ENCODE measurements at regions not wholly inside any gene's neighbourhood (a gene's known extent, or its start where the extent isn't known, plus 50 kb on each side); places are given as distances from the start of the nearest gene placed in this dataset.

GRCh38 chr18:51726614-51727013, 529.1 kb upstream of the MEX3C start:
- POLR2A ChIA-PET: no interaction called here
- Mint-ChIP-seq H3K27me3 (peaks cover 12% of the 10 kb centered on the region), H3K9me3 (no peaks in the 10 kb centered on the region), H3K27ac (no peak overlapping the region), H3K4me1 (ENCODE audit: low read depth) (no peaks in the 10 kb centered on the region), H3K4me3 (no peak overlapping the region), H3K36me3 (ENCODE audit: low read depth) (no peaks in the 10 kb centered on the region)
- H3K27ac ChIP-seq (ENCODE audit: low read depth in 1 of 2, low read length in 2 of 2): no peak overlapping the region
- intact Hi-C loops (cut with DNase I, micrococcal nuclease): no loop called here
- CTCF ChIA-PET: no interaction called here
- H3K27me3 ChIP-seq (ENCODE audit: control insufficient read depth in 1 of 2, insufficient read depth in 2 of 2, low read length in 2 of 2): no peaks in the 10 kb centered on the region
- H3K9me3 ChIP-seq (ENCODE audit: control insufficient read depth in 1 of 2, insufficient read depth in 1 of 2, low read length in 2 of 2): no peaks in the 10 kb centered on the region
- TF ChIP-seq, protein P1, sequence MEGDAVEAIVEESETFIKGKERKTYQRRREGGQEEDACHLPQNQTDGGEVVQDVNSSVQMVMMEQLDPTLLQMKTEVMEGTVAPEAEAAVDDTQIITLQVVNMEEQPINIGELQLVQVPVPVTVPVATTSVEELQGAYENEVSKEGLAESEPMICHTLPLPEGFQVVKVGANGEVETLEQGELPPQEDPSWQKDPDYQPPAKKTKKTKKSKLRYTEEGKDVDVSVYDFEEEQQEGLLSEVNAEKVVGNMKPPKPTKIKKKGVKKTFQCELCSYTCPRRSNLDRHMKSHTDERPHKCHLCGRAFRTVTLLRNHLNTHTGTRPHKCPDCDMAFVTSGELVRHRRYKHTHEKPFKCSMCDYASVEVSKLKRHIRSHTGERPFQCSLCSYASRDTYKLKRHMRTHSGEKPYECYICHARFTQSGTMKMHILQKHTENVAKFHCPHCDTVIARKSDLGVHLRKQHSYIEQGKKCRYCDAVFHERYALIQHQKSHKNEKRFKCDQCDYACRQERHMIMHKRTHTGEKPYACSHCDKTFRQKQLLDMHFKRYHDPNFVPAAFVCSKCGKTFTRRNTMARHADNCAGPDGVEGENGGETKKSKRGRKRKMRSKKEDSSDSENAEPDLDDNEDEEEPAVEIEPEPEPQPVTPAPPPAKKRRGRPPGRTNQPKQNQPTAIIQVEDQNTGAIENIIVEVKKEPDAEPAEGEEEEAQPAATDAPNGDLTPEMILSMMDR (IDR thresholded peaks at IDR 0.05): no peak
- no peak overlapping the region for H3K4me3 ChIP-seq (ENCODE audit: low read length)
- no peak for ATAC-seq (ENCODE audit: poor library complexity)
- no peaks in the 10 kb centered on the region for H3K36me3 ChIP-seq (ENCODE audit: insufficient read depth, low read length)
- H3K4me1 ChIP-seq (ENCODE audit: insufficient read depth, low read length): no peaks in the 10 kb centered on the region
- DNase-seq: no peak

- ChIA-PET CTCF (no interaction called here), POLR2A (no interaction called here)
- Mint-ChIP-seq H3K36me3 (ENCODE audit: low read depth) (no peaks in the 10 kb centered on the region), H3K4me3 (no peak overlapping the region), H3K27ac (no peak overlapping the region), H3K4me1 (ENCODE audit: low read depth) (no peaks in the 10 kb centered on the region), H3K27me3 (peaks cover 8% of the 10 kb centered on the region), H3K9me3 (no peaks in the 10 kb centered on the region)
- no peak overlapping the region for H3K27ac ChIP-seq (ENCODE audit: low read depth in 1 of 2, low read length in 2 of 2)
- DNase-seq (no peak), ATAC-seq (ENCODE audit: poor library complexity) (no peak)
- intact Hi-C loops (cut with DNase I, micrococcal nuclease): no loop called here
- H3K9me3 ChIP-seq (ENCODE audit: control insufficient read depth in 1 of 2, insufficient read depth in 1 of 2, low read length in 2 of 2): no peaks in the 10 kb centered on the region
- H3K36me3 ChIP-seq (ENCODE audit: insufficient read depth, low read length): no peaks in the 10 kb centered on the region
- no peaks in the 10 kb centered on the region for H3K4me1 ChIP-seq (ENCODE audit: insufficient read depth, low read length)
- TF ChIP-seq, protein P1 (IDR thresholded peaks at IDR 0.05): no peak
- H3K27me3 ChIP-seq (ENCODE audit: control insufficient read depth in 1 of 2, insufficient read depth in 2 of 2, low read length in 2 of 2): no peaks in the 10 kb centered on the region
- no peak overlapping the region for H3K4me3 ChIP-seq (ENCODE audit: low read length)
These were observed 530.3 kb upstream of the MEX3C start for GRCh38 chr18:51727780-51728179.

DNA sequence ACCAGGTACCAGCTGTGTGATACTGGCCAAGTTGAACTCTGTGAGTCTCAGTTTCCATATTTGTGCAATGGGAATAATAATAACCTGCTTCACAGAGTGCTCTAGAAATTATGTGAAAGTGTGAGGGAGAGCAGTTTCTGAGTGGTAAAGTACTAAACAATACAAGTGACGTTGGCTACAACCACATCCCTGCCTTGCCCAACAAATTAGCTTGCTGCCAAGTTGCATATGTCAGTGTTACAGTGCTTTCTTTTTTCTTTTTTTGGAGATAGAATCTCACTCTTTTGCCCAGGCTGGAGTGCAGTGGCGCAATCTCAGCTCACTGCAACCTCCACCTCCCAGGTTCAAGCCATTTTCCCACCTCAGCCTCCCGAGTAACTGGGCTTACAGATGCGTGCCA, 533.6 kb upstream of the MEX3C start:
- H3K4me1 Mint-ChIP-seq (ENCODE audit: low read depth): no peaks in the 10 kb centered on the region
- H3K9me3 Mint-ChIP-seq: no peaks in the 10 kb centered on the region
- TF ChIP-seq, protein P1 (IDR thresholded peaks at IDR 0.05): no peak
- no peaks in the 10 kb centered on the region for H3K36me3 Mint-ChIP-seq (ENCODE audit: low read depth)
- H3K4me3 ChIP-seq (ENCODE audit: low read length): no peak overlapping the region
- H3K27ac ChIP-seq (ENCODE audit: low read depth in 1 of 2, low read length in 2 of 2): no peak overlapping the region
- no peak overlapping the region for H3K27ac Mint-ChIP-seq
- H3K4me3 Mint-ChIP-seq: no peak overlapping the region
- no peaks in the 10 kb centered on the region for H3K4me1 ChIP-seq (ENCODE audit: insufficient read depth, low read length)
- peaks cover 8% of the 10 kb centered on the region for H3K27me3 Mint-ChIP-seq
- H3K9me3 ChIP-seq (ENCODE audit: control insufficient read depth in 1 of 2, insufficient read depth in 1 of 2, low read length in 2 of 2): no peaks in the 10 kb centered on the region
- DNase-seq (no peak), ATAC-seq (ENCODE audit: poor library complexity) (no peak)
- CTCF ChIA-PET: no interaction called here
- intact Hi-C loops (cut with DNase I, micrococcal nuclease): no loop called here
- no peaks in the 10 kb centered on the region for H3K27me3 ChIP-seq (ENCODE audit: control insufficient read depth in 1 of 2, insufficient read depth in 2 of 2, low read length in 2 of 2)
- H3K36me3 ChIP-seq (ENCODE audit: insufficient read depth, low read length): no peaks in the 10 kb centered on the region
- POLR2A ChIA-PET: no interaction called here

Data from CD4-positive, alpha-beta T cell (primary cell).